Astrocyte of the cerebellum (primary cell): ENCODE measurements at regions not wholly inside any gene's neighbourhood (a gene's known extent, or its start where the extent isn't known, plus 50 kb on each side); places are given as distances from the start of the nearest gene placed in this dataset.
A peak's percentile ranks its signal among the peaks of the same experiment; 100 is the strongest.

Experiments used
- DNase-seq: peaks from one replicate; pipeline ENCODE4 v3.0.0-alpha.2; 2011; ENCODE audit warnings: low read depth
- H3K4me3 ChIP-seq: 2 replicates; pipeline ENCODE4 v1.5.1; 2011; ENCODE audit warnings: mild to moderate bottlenecking, low read depth, low read length, moderate library complexity
- CTCF ChIP-seq: IDR thresholded peaks from 2 replicates; pipeline ENCODE4 v1.5.1; 2012; ENCODE audit warnings: low read length, low read depth, moderate library complexity, mild to moderate bottlenecking; ENCODE audit errors: missing control alignments
- in situ Hi-C: cut with HindIII; loops from 2 replicates; pipeline ENCODE4 v1.10.0; 2017; ENCODE audit warnings: low sequenced_read_pairs

- no peak for DNase-seq
- peak overlapping the region; percentile 26 for H3K4me3 ChIP-seq
- no peak for TF ChIP-seq CTCF
- in situ Hi-C loops = no loop called here
Measured at GRCh38 chr15:31216215-31216911, 110.3 kb upstream of the KLF13 start.

- no peak for DNase-seq
- H3K4me3 ChIP-seq = no peak overlapping the region
- no peak for TF ChIP-seq CTCF
- in situ Hi-C loops = no loop called here
Measured at GRCh38 chr15:31217067-31217466, 109.6 kb upstream of the KLF13 start.

GRCh38 chr15:31217566-31218270 lies 108.9 kb upstream of the KLF13 start:
- TF ChIP-seq CTCF = no peak
- in situ Hi-C loops = no loop called here
- no peak for DNase-seq
- H3K4me3 ChIP-seq = no peak overlapping the region

- in situ Hi-C loops = no loop called here
- no peak for DNase-seq
- no peak for TF ChIP-seq CTCF
- H3K4me3 ChIP-seq = no peak overlapping the region
Measured at GRCh38 chr15:31219221-31219620, 107.4 kb upstream of the KLF13 start.

- no peak for TF ChIP-seq CTCF
- in situ Hi-C loops = no loop called here
Measured at GRCh38 chr15:31221936-31222515, 104.6 kb upstream of the KLF13 start.

GRCh38 chr15:31222773-31223341 lies 103.8 kb upstream of the KLF13 start:
- H3K4me3 ChIP-seq = no peak overlapping the region
- no peak for TF ChIP-seq CTCF
- no peak for DNase-seq
- in situ Hi-C loops = no loop called here

More at GRCh38 chr15:31221936-31222515, 104.6 kb upstream of the KLF13 start:
- no peak for DNase-seq
- H3K4me3 ChIP-seq = no peak overlapping the region
